ENCODE measurements at regions not wholly inside any gene's neighbourhood (a gene's known extent, or its start where the extent isn't known, plus 50 kb on each side); places are given as distances from the start of the nearest gene placed in this dataset.

GRCh38 chr10:128701381-128701780, 575.2 kb upstream of the MKI67 start:
- no peak for TF ChIP-seq RAD21 (IDR thresholded peaks at IDR 0.05; ENCODE audit: low read depth)
- H3K9me3 ChIP-seq (ENCODE audit: control insufficient read depth in 1 of 2, insufficient read depth in 1 of 2, low read depth in 1 of 2, low read length in 2 of 2) = no peaks in the 10 kb centered on the region
- BruUV-seq (replicated peaks) = no TSS peak
- no peaks in the 10 kb centered on the region for H3K79me2 ChIP-seq (ENCODE audit: insufficient read depth, low read length)
- H3K27ac ChIP-seq (ENCODE audit: low read depth, low read length) = no peak overlapping the region
- H3K4me2 ChIP-seq (ENCODE audit: low read length) = no peak overlapping the region
- no peak overlapping the region for H3K4me3 ChIP-seq (replicated peaks in 1 of 2; ENCODE audit: low read depth in 1 of 2, low read length in 2 of 2)
- no peaks in the 10 kb centered on the region; the same call in 1 of the 2 replicates for H4K20me1 ChIP-seq (ENCODE audit: insufficient read depth)
- ChIA-PET RAD21 (ENCODE audit: low non-redundant PET in 1 of 2, low total read pairs in 2 of 2, uncharacterized antibody in 2 of 2, unreplicated experiment in 2 of 2) (no interaction called here), POLR2A (no interaction called here), CTCF (no interaction called here)
- no peak for ATAC-seq
- peaks cover 80% of the 10 kb centered on the region for H3K27me3 ChIP-seq (ENCODE audit: insufficient read depth, low read length)
- H3K36me3 ChIP-seq (ENCODE audit: control insufficient read depth in 1 of 2, insufficient read depth in 2 of 2, low read length in 2 of 2) = no peaks in the 10 kb centered on the region; a peak in 1 of 4 replicates
- no peak overlapping the region for H2AFZ ChIP-seq (ENCODE audit: low read depth, low read length, poor library complexity, severe bottlenecking)
- H3K4me1 ChIP-seq (ENCODE audit: control insufficient read depth in 1 of 2, insufficient read depth in 2 of 2, low read length in 2 of 2) = no peaks in the 10 kb centered on the region
- H3K9ac ChIP-seq (ENCODE audit: low read length) = no peak overlapping the region
- intact Hi-C loops (cut with micrococcal nuclease) = no loop called here
- no peaks in the 10 kb centered on the region for H3K9me2 ChIP-seq (ENCODE audit: insufficient read depth)
- no peak for DNase-seq (ENCODE audit: low read depth, low spot score)

GRCh38 chr10:128701837-128702236, 575.6 kb upstream of the MKI67 start:
- ChIA-PET RAD21 (ENCODE audit: low non-redundant PET in 1 of 2, low total read pairs in 2 of 2, uncharacterized antibody in 2 of 2, unreplicated experiment in 2 of 2) (no interaction called here), CTCF (no interaction called here), POLR2A (no interaction called here)
- Histone ChIP-seq H3K9ac (ENCODE audit: low read length) (no peak overlapping the region), H4K20me1 (ENCODE audit: insufficient read depth) (no peaks in the 10 kb centered on the region; the same call in 1 of the 2 replicates), H3K9me2 (ENCODE audit: insufficient read depth) (no peaks in the 10 kb centered on the region), H3K4me1 (ENCODE audit: control insufficient read depth in 1 of 2, insufficient read depth in 2 of 2, low read length in 2 of 2) (no peaks in the 10 kb centered on the region), H3K27ac (ENCODE audit: low read depth, low read length) (no peak overlapping the region), H3K27me3 (ENCODE audit: insufficient read depth, low read length) (peaks cover 75% of the 10 kb centered on the region), H2AFZ (ENCODE audit: low read depth, low read length, poor library complexity, severe bottlenecking) (no peak overlapping the region), H3K79me2 (ENCODE audit: insufficient read depth, low read length) (no peaks in the 10 kb centered on the region), H3K9me3 (ENCODE audit: control insufficient read depth in 1 of 2, insufficient read depth in 1 of 2, low read depth in 1 of 2, low read length in 2 of 2) (no peaks in the 10 kb centered on the region), H3K36me3 (ENCODE audit: control insufficient read depth in 1 of 2, insufficient read depth in 2 of 2, low read length in 2 of 2) (no peaks in the 10 kb centered on the region; a peak in 1 of 4 replicates), H3K4me2 (ENCODE audit: low read length) (no peak overlapping the region), H3K4me3 (replicated peaks in 1 of 2; ENCODE audit: low read depth in 1 of 2, low read length in 2 of 2) (no peak overlapping the region)
- TF ChIP-seq EZH2 (IDR thresholded peaks at IDR 0.05) (no peak), SP1 (IDR thresholded peaks at IDR 0.05; ENCODE audit: low read depth) (no peak), ATF3 (IDR thresholded peaks at IDR 0.05) (no peak), ZNF274 (IDR thresholded peaks at IDR 0.05; ENCODE audit: low read depth, low read length) (no peak), MAX (IDR thresholded peaks at IDR 0.05) (no peak), FOSL1 (IDR thresholded peaks at IDR 0.05; ENCODE audit: low read depth) (no peak), POLR2A (IDR thresholded peaks at IDR 0.05; ENCODE audit: borderline replicate concordance, extremely low read depth, insufficient read depth, insufficient read length) (no peak), ELF1 (IDR thresholded peaks at IDR 0.05; ENCODE audit: borderline replicate concordance, low read depth) (no peak)
- BruUV-seq (replicated peaks) = no TSS peak
- no peak for ATAC-seq
- DNase-seq (ENCODE audit: low read depth, low spot score) = no peak
- intact Hi-C loops (cut with micrococcal nuclease) = no loop called here
